Fibroblast of peridontal ligament (primary cell): ENCODE measurements at regions not wholly inside any gene's neighbourhood (a gene's known extent, or its start where the extent isn't known, plus 50 kb on each side); places are given as distances from the start of the nearest gene placed in this dataset.

ENCODE experiments used
- DNase-seq: peaks from one replicate; pipeline ENCODE4 v3.0.0-alpha.2; 2010; ENCODE audit errors: extremely low read depth

GRCh38 chr11:27215471-27216269 lies 147.3 kb downstream of the CCDC34 start:
- no peak for DNase-seq

GRCh38 chr11:27214713-27215112 lies 148.3 kb downstream of the CCDC34 start:
- DNase-seq = no peak

- peak; percentile 97 for DNase-seq
These were observed 149.8 kb downstream of the CCDC34 start for GRCh38 chr11:27213232-27213660.

GRCh38 chr11:27212248-27212780 lies 150.7 kb downstream of the CCDC34 start:
- no peak for DNase-seq

GRCh38 chr11:27211370-27212127 lies 151.5 kb downstream of the CCDC34 start:
- no peak for DNase-seq

GRCh38 chr11:27210531-27210930 lies 152.5 kb downstream of the CCDC34 start:
- DNase-seq = no peak

GRCh38 chr11:27209562-27210005 lies 153.4 kb downstream of the CCDC34 start:
- DNase-seq = peak; percentile 63

- no peak for DNase-seq
These were observed 154.2 kb downstream of the CCDC34 start for GRCh38 chr11:27208846-27209245.

GRCh38 chr11:27207025-27207650 lies 155.9 kb downstream of the CCDC34 start:
- no peak for DNase-seq

- no peak for DNase-seq
These were observed 157.0 kb downstream of the CCDC34 start for GRCh38 chr11:27205779-27206570.

- DNase-seq = no peak
These were observed 157.8 kb downstream of the CCDC34 start for GRCh38 chr11:27205250-27205649.

- DNase-seq = no peak
These were observed 158.5 kb downstream of the CCDC34 start for GRCh38 chr11:27204529-27204928.

GRCh38 chr11:27203077-27203647 lies 159.9 kb downstream of the CCDC34 start:
- no peak for DNase-seq

GRCh38 chr11:27201454-27202302 lies 161.1 kb downstream of the BBOX1 start:
- peak; percentile 72 for DNase-seq

GRCh38 chr11:27200779-27201453 lies 160.3 kb downstream of the BBOX1 start:
- DNase-seq = no peak

- no peak for DNase-seq
These were observed 155.7 kb downstream of the BBOX1 start for GRCh38 chr11:27196203-27196897.

- DNase-seq = no peak
These were observed 155.2 kb downstream of the BBOX1 start for GRCh38 chr11:27195837-27196202.

GRCh38 chr11:27194976-27195375 lies 154.4 kb downstream of the BBOX1 start:
- DNase-seq = no peak
